ENCODE measurements at regions not wholly inside any gene's neighbourhood (a gene's known extent, or its start where the extent isn't known, plus 50 kb on each side); places are given as distances from the start of the nearest gene placed in this dataset.

DNA sequence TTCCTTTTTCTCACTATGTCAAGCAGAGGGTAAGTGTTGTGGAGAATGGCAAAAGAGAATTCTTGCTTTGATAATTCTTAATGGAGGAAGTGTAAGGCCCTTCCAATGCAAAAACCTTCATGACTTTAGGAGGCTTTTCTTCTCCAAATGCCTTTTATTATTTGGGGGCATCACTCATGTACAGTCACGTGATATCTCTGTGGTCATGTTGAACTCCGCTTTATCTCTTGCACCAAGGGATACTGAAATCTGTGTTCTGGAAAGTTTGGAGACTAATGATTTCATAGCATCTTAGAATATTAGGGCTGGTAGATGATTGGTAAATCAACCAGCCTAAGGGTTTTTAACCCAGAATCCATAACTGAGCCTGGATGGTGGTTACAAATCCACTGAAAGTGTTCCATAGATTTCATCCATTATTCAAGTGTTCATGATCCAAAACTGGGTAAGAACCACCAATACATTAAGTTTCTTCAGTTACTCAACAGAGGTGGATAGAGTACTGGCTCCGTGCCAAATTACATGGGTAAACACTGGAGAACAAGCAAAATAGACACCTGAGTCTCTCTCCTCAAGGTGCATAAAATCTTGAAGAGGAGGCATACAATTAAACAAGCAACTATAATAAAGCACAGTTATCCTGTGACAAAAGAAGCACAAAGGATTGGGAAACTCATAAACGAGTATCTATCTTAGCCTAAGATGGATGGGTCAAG, 169.6 kb upstream of the EPHA4 start:
- 80% methylated on average over 4 of the region's 4 CpGs for WGBS, 2 donors
- no peak overlapping the region for H3K27ac ChIP-seq (ENCODE audit: low read depth in 1 of 2, low read length in 1 of 2)
- no peaks in the 10 kb centered on the region for H3K27me3 ChIP-seq (ENCODE audit: control insufficient read depth in 3 of 3, insufficient read depth in 3 of 3, low read length in 2 of 3)
- no peaks in the 10 kb centered on the region for H3K9me3 ChIP-seq (ENCODE audit: control insufficient read depth in 4 of 4, insufficient read depth in 3 of 4, low read length in 3 of 4)
- no peak overlapping the region for H3K9ac ChIP-seq (ENCODE audit: insufficient read depth in 1 of 2, low read length in 2 of 2)
- DNase-seq (no peak), ATAC-seq (ENCODE audit: insufficient read depth, low FRiP score) (no peak)
- no peak overlapping the region for H3K4me3 ChIP-seq
- no peaks in the 10 kb centered on the region for H3K4me1 ChIP-seq (ENCODE audit: control insufficient read depth in 5 of 5, insufficient read depth in 5 of 5, low read length in 5 of 5)
- TF ChIP-seq, protein P1, sequence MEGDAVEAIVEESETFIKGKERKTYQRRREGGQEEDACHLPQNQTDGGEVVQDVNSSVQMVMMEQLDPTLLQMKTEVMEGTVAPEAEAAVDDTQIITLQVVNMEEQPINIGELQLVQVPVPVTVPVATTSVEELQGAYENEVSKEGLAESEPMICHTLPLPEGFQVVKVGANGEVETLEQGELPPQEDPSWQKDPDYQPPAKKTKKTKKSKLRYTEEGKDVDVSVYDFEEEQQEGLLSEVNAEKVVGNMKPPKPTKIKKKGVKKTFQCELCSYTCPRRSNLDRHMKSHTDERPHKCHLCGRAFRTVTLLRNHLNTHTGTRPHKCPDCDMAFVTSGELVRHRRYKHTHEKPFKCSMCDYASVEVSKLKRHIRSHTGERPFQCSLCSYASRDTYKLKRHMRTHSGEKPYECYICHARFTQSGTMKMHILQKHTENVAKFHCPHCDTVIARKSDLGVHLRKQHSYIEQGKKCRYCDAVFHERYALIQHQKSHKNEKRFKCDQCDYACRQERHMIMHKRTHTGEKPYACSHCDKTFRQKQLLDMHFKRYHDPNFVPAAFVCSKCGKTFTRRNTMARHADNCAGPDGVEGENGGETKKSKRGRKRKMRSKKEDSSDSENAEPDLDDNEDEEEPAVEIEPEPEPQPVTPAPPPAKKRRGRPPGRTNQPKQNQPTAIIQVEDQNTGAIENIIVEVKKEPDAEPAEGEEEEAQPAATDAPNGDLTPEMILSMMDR (IDR thresholded peaks at IDR 0.05; ENCODE audit: control extremely low read depth, extremely low read depth): no peak
- H3K36me3 ChIP-seq (ENCODE audit: control insufficient read depth in 4 of 4, insufficient read depth in 4 of 4, low read length in 4 of 4): no peaks in the 10 kb centered on the region

DNA sequence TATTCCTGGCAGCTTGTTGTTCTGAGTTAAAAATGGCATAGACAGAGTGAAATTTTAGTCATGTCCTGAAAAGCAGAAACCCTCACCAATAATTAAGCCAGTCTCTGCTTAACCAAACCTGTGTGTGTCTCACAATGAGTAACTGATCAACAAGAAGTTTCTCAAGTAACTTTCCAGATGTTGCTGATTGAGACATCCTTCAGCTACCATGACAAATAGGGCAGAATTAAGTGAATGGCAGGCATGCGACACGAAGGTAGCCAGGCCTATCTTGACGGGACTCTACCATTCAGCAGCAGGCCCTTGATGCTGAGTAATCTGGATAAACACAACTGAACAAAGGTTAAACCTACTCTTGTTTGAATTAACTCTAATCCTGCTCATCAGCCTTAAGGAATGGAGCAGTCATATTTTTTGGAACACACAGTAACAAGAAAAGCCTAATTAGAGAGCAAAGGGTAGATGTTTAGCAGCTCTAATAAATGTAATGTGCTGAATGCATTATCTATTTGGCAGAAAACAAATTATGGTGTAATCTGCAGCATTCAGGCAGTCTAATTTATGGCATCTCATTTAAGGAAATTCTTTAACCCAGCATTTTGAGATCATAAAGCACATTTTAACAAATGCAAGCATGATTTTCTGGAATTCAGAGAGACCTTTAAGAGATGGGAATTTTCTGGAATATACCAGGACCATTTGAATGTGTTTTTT, 159.5 kb upstream of the EPHA4 start:
- TF ChIP-seq, protein P1 (IDR thresholded peaks at IDR 0.05; ENCODE audit: control extremely low read depth, extremely low read depth): no peak
- Histone ChIP-seq H3K9ac (ENCODE audit: insufficient read depth in 1 of 2, low read length in 2 of 2) (no peak overlapping the region), H3K4me1 (ENCODE audit: control insufficient read depth in 5 of 5, insufficient read depth in 5 of 5, low read length in 5 of 5) (no peaks in the 10 kb centered on the region), H3K4me3 (no peak overlapping the region), H3K27ac (ENCODE audit: low read depth in 1 of 2, low read length in 1 of 2) (no peak overlapping the region), H3K27me3 (ENCODE audit: control insufficient read depth in 3 of 3, insufficient read depth in 3 of 3, low read length in 2 of 3) (no peaks in the 10 kb centered on the region), H3K36me3 (ENCODE audit: control insufficient read depth in 4 of 4, insufficient read depth in 4 of 4, low read length in 4 of 4) (no peaks in the 10 kb centered on the region), H3K9me3 (ENCODE audit: control insufficient read depth in 4 of 4, insufficient read depth in 3 of 4, low read length in 3 of 4) (no peaks in the 10 kb centered on the region)
- 62 to 75% methylated on average over 3 of the region's 3 CpGs for WGBS, 2 donors
- ATAC-seq (ENCODE audit: insufficient read depth, low FRiP score) (no peak), DNase-seq (no peak)

DNA sequence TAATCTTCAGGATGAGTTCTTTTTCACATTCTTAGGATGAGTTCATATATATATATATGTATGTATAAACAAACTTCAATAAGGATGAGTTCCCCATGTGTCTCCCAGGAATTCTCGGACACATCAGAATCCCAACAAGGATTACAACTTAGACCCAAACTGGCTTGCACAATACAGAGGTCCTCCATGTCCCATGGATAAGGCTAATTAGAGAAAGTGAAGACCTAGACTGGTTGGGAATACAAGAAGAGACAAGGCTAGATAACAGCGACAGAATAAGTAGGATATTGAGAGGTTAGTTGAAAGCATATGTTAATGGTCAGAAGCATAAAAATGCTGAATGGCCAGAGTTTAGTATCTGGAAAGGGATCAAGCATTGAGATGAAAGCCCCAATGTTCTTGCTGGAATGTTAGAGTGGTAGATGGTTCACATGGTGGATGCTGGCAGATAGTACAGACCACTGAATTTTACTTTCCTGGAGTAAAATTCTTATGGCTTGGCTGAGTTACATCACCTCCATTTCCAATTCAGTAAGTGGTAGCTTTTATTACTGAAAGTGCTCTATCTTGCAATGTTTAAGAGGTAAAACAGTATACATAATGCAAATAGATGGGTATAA, 154.9 kb upstream of the EPHA4 start:
- 96 to 97% methylated on average over 2 of the region's 2 CpGs for WGBS, 2 donors

More for the DNA sequence above, 154.9 kb upstream of the EPHA4 start:
- H3K4me1 ChIP-seq (ENCODE audit: control insufficient read depth in 5 of 5, insufficient read depth in 5 of 5, low read length in 5 of 5): no peaks in the 10 kb centered on the region
- no peak for DNase-seq
- H3K4me3 ChIP-seq: no peak overlapping the region
- H3K9ac ChIP-seq (ENCODE audit: insufficient read depth in 1 of 2, low read length in 2 of 2): no peak overlapping the region
- no peak overlapping the region for H3K27ac ChIP-seq (ENCODE audit: low read depth in 1 of 2, low read length in 1 of 2)
- TF ChIP-seq, protein P1 (IDR thresholded peaks at IDR 0.05; ENCODE audit: control extremely low read depth, extremely low read depth): no peak
- H3K9me3 ChIP-seq (ENCODE audit: control insufficient read depth in 4 of 4, insufficient read depth in 3 of 4, low read length in 3 of 4): peaks cover 0 to 1% (median 0%) of the 10 kb centered on the region in 4 donors
- ATAC-seq (ENCODE audit: insufficient read depth, low FRiP score): no peak
- H3K27me3 ChIP-seq (ENCODE audit: control insufficient read depth in 3 of 3, insufficient read depth in 3 of 3, low read length in 2 of 3): no peaks in the 10 kb centered on the region
- no peaks in the 10 kb centered on the region for H3K36me3 ChIP-seq (ENCODE audit: control insufficient read depth in 4 of 4, insufficient read depth in 4 of 4, low read length in 4 of 4)

Data from lung (tissue), 11 donors.